HG03095 (cell line): ENCODE measurements at regions not wholly inside any gene's neighbourhood (a gene's known extent, or its start where the extent isn't known, plus 50 kb on each side); places are given as distances from the start of the nearest gene placed in this dataset.

ENCODE experiments used
- ATAC-seq: cut with Tn5 transposase; IDR thresholded peaks from one replicate; pipeline ENCODE4 v1.9.1; 2021; ENCODE audit warnings: moderate library complexity; ENCODE audit not compliant: unreplicated experiment

- no peak for ATAC-seq
These were observed 95.5 kb upstream of the PDE3A start for GRCh38 chr12:20272801-20273200.

GRCh38 chr12:20274008-20274407 is 94.3 kb upstream of the PDE3A start:
- ATAC-seq, result no peak

- no peak for ATAC-seq
These were observed 90.1 kb upstream of the PDE3A start for GRCh38 chr12:20278276-20278675.

- ATAC-seq, result no peak
These were observed 87.8 kb upstream of the PDE3A start for GRCh38 chr12:20280515-20280914.

- ATAC-seq, result no peak
These were observed 85.9 kb upstream of the PDE3A start for GRCh38 chr12:20282401-20282800.

- no peak for ATAC-seq
These were observed 84.9 kb upstream of the PDE3A start for GRCh38 chr12:20283482-20283881.

- ATAC-seq, result no peak
These were observed 78.8 kb upstream of the PDE3A start for GRCh38 chr12:20289520-20289919.

GRCh38 chr12:20300457-20300856 is 67.9 kb upstream of the PDE3A start:
- no peak for ATAC-seq

- no peak for ATAC-seq
These were observed 62.9 kb upstream of the PDE3A start for GRCh38 chr12:20305470-20305869.

- ATAC-seq, result no peak
These were observed 58.7 kb upstream of the PDE3A start for GRCh38 chr12:20309504-20310148.

GRCh38 chr12:20314328-20314727 is 54.0 kb upstream of the PDE3A start:
- ATAC-seq, result no peak

- no peak for ATAC-seq
These were observed 50.8 kb upstream of the PDE3A start for GRCh38 chr12:20317554-20317953.
